ENCODE measurements at regions not wholly inside any gene's neighbourhood (a gene's known extent, or its start where the extent isn't known, plus 50 kb on each side); places are given as distances from the start of the nearest gene placed in this dataset.
A peak's percentile ranks its signal among the peaks of the same experiment; 100 is the strongest.

DNA sequence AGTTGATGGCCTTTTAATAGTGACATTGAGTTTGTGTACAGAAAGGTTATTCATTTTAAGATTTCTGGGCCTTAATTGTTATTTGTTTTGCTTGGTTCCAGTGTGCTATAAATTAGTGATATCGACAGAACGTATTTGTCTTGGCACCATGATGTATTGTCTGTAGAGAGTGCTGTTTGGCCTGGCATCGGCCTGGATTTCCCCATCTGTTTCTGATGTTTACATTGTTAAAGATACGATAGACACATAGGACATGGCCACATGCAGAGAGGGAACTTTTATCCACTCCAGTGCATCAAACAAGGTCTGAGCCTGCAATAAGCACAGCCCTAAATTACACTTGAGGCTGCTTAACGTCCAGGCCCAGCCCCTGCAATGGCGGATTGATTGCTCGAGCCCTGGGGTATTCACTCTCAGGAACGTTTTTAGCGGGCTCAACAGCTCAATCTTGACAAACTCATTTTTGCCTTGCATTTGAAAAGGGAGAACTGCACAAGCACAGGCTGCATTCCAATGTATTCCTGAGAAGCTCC lies 144.7 kb downstream of the SLC4A3 start:
- DNase-seq: peak; percentile 38 to 42
- intact Hi-C loops (cut with DNase I; ENCODE audit: low total_unique reads): no loop called here
- 30 to 48% (median 39%) methylated on average over 9 of the region's 9 CpGs for WGBS, 5 donors

DNA sequence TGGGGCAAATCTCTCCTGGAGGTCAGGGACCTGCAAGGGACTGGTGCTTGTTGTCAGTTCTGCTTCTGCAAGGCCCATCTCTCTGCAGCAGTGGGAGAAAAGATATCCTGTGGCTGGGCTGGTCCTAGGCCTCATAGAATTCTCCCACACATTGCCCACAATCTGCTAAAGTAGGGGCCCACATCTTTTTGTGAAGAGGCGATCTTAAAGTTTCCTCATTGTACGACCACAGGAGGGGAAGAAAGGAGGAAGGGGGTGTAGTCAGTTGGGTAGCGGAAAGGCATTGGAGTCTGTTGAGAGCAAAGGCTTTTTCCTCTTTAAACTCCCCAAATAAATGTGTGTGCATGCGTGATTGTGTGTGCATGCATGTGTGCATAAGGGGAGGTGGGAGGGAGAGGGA lies 145.3 kb downstream of the SLC4A3 start:
- intact Hi-C loops (cut with DNase I; ENCODE audit: low total_unique reads): no loop called here
- 85 to 95% (median 87%) methylated on average over 4 of the region's 4 CpGs for WGBS, 5 donors
- Histone ChIP-seq H3K4me3 (no peak overlapping the region), H3K36me3 (no peaks in the 10 kb centered on the region), H3K9me3 (no peaks in the 10 kb centered on the region), H3K27ac (no peak overlapping the region), H3K27me3 (peaks cover 0 to 24% (median 3%) of the 10 kb centered on the region in 3 donors), H3K4me1 (peaks cover 0 to 22% (median 6%) of the 10 kb centered on the region in 4 donors)
- no peak for TF ChIP-seq EP300 (IDR thresholded peaks at IDR 0.05)
- no peak for TF ChIP-seq POLR2AphosphoS5 (IDR thresholded peaks at IDR 0.05)
- no peak for TF ChIP-seq POLR2A (IDR thresholded peaks at IDR 0.05)
- TF ChIP-seq CTCF (IDR thresholded peaks at IDR 0.05): no peak
- DNase-seq: no peak

More for the DNA sequence above, 144.7 kb downstream of the SLC4A3 start:
- H3K9me3 ChIP-seq: no peaks in the 10 kb centered on the region
- H3K4me3 ChIP-seq: no peak overlapping the region
- H3K36me3 ChIP-seq: no peaks in the 10 kb centered on the region
- H3K27ac ChIP-seq: no peak overlapping the region
- H3K27me3 ChIP-seq: peaks cover 0 to 24% (median 3%) of the 10 kb centered on the region in 3 donors
- TF ChIP-seq POLR2AphosphoS5 (IDR thresholded peaks at IDR 0.05) (peak in 1 of 3 donors; percentile 8), EP300 (IDR thresholded peaks at IDR 0.05) (no peak)
- peaks cover 0 to 22% (median 6%) of the 10 kb centered on the region in 4 donors for H3K4me1 ChIP-seq

- no peak for DNase-seq
- H3K4me3 ChIP-seq: no peak overlapping the region
- intact Hi-C loops (cut with DNase I; ENCODE audit: low total_unique reads): no loop called here
- peaks cover 0 to 15% (median 6%) of the 10 kb centered on the region in 4 donors for H3K4me1 ChIP-seq
- peaks cover 0 to 27% (median 0%) of the 10 kb centered on the region in 3 donors for H3K27me3 ChIP-seq
- H3K27ac ChIP-seq: no peak overlapping the region
- WGBS, 5 donors: 85 to 91% (median 86%) methylated on average over 5 of the region's 5 CpGs
- TF ChIP-seq EP300 (IDR thresholded peaks at IDR 0.05): no peak
- no peak for TF ChIP-seq POLR2AphosphoS5 (IDR thresholded peaks at IDR 0.05)
- no peak for TF ChIP-seq CTCF (IDR thresholded peaks at IDR 0.05)
- no peaks in the 10 kb centered on the region for H3K9me3 ChIP-seq
- H3K36me3 ChIP-seq: no peaks in the 10 kb centered on the region
These were observed 148.1 kb downstream of the SLC4A3 start for GRCh38 chr2:219775506-219775905.

DNA sequence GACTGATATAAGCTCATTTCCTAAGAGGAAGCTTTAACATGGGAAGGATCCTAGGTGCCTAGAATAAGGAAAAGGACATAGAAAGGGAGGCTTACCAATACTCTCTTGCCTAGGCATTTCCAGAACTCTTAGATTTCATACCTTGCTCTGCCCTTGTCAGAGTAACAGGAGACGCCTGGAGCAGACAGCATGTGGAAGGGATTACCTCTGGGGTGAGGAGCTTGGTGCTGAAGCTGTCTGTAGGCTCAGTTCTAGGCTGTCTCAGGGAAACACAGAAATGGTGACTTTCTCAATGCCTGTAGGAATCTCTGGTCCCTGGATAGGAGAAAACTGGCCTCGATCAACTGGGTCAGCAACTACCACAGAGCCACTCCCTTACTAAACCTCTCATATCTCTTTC lies 150.0 kb downstream of the SLC4A3 start:
- peaks cover 0 to 27% (median 0%) of the 10 kb centered on the region in 3 donors for H3K27me3 ChIP-seq
- H3K4me1 ChIP-seq: peaks cover 0 to 2% (median 0%) of the 10 kb centered on the region in 4 donors
- no peak overlapping the region for H3K27ac ChIP-seq
- TF ChIP-seq POLR2AphosphoS5 (IDR thresholded peaks at IDR 0.05): no peak
- no peak for TF ChIP-seq CTCF (IDR thresholded peaks at IDR 0.05)
- no peak for TF ChIP-seq POLR2A (IDR thresholded peaks at IDR 0.05)
- TF ChIP-seq EP300 (IDR thresholded peaks at IDR 0.05): no peak
- intact Hi-C loops (cut with DNase I; ENCODE audit: low total_unique reads): no loop called here
- H3K9me3 ChIP-seq: no peaks in the 10 kb centered on the region
- 54 to 71% (median 56%) methylated on average over 2 of the region's 2 CpGs for WGBS, 5 donors
- DNase-seq: no peak
- no peaks in the 10 kb centered on the region for H3K36me3 ChIP-seq
- no peak overlapping the region for H3K4me3 ChIP-seq

DNA sequence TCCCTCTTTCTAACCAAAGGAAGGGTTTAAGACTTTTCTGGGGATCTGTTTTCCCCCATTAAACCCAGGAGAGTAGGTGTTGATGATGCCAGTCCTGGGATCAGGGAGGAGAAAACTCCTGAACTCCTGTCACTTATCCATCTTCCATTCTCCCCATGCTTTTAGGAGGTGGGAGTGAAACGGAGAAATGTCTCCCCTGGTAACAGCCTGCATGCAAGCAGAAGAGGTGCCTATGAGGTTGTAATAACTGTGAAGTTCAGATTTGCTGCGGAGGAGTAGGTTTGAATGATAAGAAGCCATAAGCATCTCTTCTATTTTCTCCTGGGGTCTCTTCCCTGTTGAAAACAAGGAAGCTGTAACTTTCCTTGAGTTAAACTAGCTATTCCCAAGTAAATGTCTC lies 150.8 kb downstream of the SLC4A3 start:
- 75 to 82% (median 79%) methylated on average over 2 of the region's 2 CpGs for WGBS, 5 donors
- H3K27ac ChIP-seq: no peak overlapping the region
- TF ChIP-seq POLR2A (IDR thresholded peaks at IDR 0.05) (no peak), CTCF (IDR thresholded peaks at IDR 0.05) (no peak), POLR2AphosphoS5 (IDR thresholded peaks at IDR 0.05) (no peak)
- DNase-seq: no peak
- H3K27me3 ChIP-seq: peaks cover 0 to 27% (median 0%) of the 10 kb centered on the region in 3 donors
- no peaks in the 10 kb centered on the region for H3K9me3 ChIP-seq
- H3K4me1 ChIP-seq: no peaks in the 10 kb centered on the region
- intact Hi-C loops (cut with DNase I; ENCODE audit: low total_unique reads): no loop called here
- no peaks in the 10 kb centered on the region for H3K36me3 ChIP-seq
- H3K4me3 ChIP-seq: no peak overlapping the region
